Activated B cell treated with CpG ODN at 0.5 μM for 24 hours (primary cell): ENCODE measurements at regions not wholly inside any gene's neighbourhood (a gene's known extent, or its start where the extent isn't known, plus 50 kb on each side); places are given as distances from the start of the nearest gene placed in this dataset.

ENCODE experiments used
- ATAC-seq: fragments of 200-7000 bp; cut with Tn5 transposase; one replicate; pipeline ENCODE4 v1.10.0; 2021; ENCODE audit warnings: low read depth, mild to moderate bottlenecking, moderate library complexity
- CTCF ChIA-PET: fragments of 350-600 bp; sonication (Branson Sonifier 250); formaldehyde crosslinking; loops from one replicate; lab custom pipeline; 2021; ENCODE audit warnings: antibody characterized with exemption; lab: Charles Lee
- POLR2A ChIA-PET: fragments of 350-600 bp; sonication (Branson Sonifier 250); formaldehyde crosslinking; loops from one replicate; lab custom pipeline; 2021; ENCODE audit warnings: antibody characterized with exemption; lab: Charles Lee
- DNase-seq: peaks from one replicate; pipeline ENCODE4 v3.0.0; 2022
- H3K27ac Mint-ChIP-seq: one replicate; pipeline ENCODE4 v1.8.0; 2020; ENCODE audit warnings: mixed read lengths
- H3K27me3 Mint-ChIP-seq: one replicate; pipeline ENCODE4 v1.8.0; 2021; ENCODE audit warnings: mixed read lengths
- H3K36me3 Mint-ChIP-seq: one replicate; pipeline ENCODE4 v1.8.0; 2021; ENCODE audit warnings: low read depth, mixed read lengths
- H3K4me1 Mint-ChIP-seq: one replicate; pipeline ENCODE4 v1.8.0; 2021; ENCODE audit warnings: mixed read lengths
- H3K4me3 Mint-ChIP-seq: one replicate; pipeline ENCODE4 v1.8.0; 2020; ENCODE audit warnings: mild to moderate bottlenecking, mixed read lengths
- H3K9me3 Mint-ChIP-seq: one replicate; pipeline ENCODE4 v1.8.0; 2020; ENCODE audit warnings: mixed read lengths
- intact Hi-C: fragments of 100-400 bp; cut with micrococcal nuclease; formaldehyde crosslinking; loops from one replicate; pipeline ENCODE4 v1.15.1; 2024
- TF ChIP-seq, protein P1 (sequence below): fragments of 200-600 bp; IDR thresholded peaks from one replicate; pipeline ENCODE4 v1.8.0; 2022; ENCODE audit warnings: antibody characterized with exemption, mild to moderate bottlenecking

DNA sequence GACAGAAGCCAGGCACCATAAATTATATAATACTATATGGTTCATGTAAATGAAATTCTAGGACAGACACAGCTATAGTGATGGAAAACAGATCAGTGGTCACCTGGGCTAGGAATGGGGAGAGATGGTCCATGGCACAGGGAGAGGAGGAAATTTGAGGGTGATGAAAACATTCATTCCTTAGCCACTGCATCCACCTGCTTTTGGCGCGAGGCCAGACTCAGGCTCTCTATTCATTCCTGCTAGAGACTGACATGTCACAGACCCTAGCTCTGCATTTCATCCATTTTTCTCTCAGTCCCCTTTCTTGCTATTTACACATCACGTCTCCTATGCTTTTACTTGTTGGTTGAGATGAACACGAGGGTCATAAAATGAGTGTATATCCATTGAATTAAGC is 628.3 kb upstream of the SLC10A2 start:
- Mint-ChIP-seq H3K4me3 (no peak overlapping the region), H3K4me1 (no peaks in the 10 kb centered on the region), H3K36me3 (no peaks in the 10 kb centered on the region), H3K27ac (no peak overlapping the region), H3K27me3 (no peaks in the 10 kb centered on the region), H3K9me3 (no peaks in the 10 kb centered on the region)
- ATAC-seq (no peak), DNase-seq (no peak)
- POLR2A ChIA-PET: no interaction called here
- intact Hi-C loops: no loop called here
- TF ChIP-seq, protein P1, sequence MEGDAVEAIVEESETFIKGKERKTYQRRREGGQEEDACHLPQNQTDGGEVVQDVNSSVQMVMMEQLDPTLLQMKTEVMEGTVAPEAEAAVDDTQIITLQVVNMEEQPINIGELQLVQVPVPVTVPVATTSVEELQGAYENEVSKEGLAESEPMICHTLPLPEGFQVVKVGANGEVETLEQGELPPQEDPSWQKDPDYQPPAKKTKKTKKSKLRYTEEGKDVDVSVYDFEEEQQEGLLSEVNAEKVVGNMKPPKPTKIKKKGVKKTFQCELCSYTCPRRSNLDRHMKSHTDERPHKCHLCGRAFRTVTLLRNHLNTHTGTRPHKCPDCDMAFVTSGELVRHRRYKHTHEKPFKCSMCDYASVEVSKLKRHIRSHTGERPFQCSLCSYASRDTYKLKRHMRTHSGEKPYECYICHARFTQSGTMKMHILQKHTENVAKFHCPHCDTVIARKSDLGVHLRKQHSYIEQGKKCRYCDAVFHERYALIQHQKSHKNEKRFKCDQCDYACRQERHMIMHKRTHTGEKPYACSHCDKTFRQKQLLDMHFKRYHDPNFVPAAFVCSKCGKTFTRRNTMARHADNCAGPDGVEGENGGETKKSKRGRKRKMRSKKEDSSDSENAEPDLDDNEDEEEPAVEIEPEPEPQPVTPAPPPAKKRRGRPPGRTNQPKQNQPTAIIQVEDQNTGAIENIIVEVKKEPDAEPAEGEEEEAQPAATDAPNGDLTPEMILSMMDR: no peak
- CTCF ChIA-PET: no interaction called here

DNA sequence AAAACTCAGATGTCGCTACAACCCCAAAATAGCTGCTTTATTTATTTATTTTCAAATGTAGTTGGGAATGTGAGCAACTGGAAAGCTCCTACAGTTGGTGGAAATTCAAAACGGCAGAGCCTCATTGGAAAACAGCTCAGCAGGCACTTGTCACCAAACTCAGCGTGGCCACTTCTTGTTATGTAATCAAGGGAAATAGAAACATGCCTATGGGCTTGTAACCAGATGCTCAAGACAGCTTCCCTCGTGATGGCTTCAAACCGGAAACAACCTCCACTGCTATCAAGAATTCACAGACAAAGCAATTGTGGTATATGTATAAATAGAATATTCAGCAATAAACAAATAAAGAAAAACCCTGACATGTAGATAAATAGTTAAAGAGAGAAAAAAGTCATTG is 627.8 kb upstream of the SLC10A2 start:
- Mint-ChIP-seq H3K27me3 (no peaks in the 10 kb centered on the region), H3K4me1 (no peaks in the 10 kb centered on the region), H3K9me3 (peaks cover under 1% of the 10 kb centered on the region), H3K4me3 (no peak overlapping the region), H3K27ac (no peak overlapping the region), H3K36me3 (no peaks in the 10 kb centered on the region)
- TF ChIP-seq, protein P1: no peak
- DNase-seq (no peak), ATAC-seq (no peak)
- ChIA-PET CTCF (no interaction called here), POLR2A (no interaction called here)
- intact Hi-C loops: no loop called here

DNA sequence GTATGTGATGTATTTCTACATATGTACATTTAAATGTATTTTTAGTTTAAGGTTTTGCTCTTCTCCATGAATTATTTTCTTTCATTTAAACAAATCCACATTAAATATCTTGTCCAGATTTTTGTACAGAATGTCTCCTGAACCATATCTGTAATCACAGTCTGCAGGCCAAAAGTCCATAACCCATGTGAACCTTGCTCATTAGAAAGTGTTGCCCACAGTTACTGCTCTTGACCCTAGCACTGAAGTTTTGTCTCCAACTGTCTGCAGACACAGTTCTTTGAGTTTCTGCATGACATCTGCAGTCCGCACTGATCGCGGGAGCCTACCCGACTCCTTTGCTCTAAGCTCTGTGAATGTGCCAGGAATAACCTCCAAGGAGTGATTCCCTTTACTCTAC is 626.2 kb upstream of the SLC10A2 start:
- intact Hi-C loops: no loop called here
- no peak overlapping the region for H3K27ac Mint-ChIP-seq
- DNase-seq (no peak), ATAC-seq (no peak)
- H3K27me3 Mint-ChIP-seq: no peaks in the 10 kb centered on the region
- ChIA-PET CTCF (no interaction called here), POLR2A (no interaction called here)
- no peak overlapping the region for H3K4me3 Mint-ChIP-seq
- peaks cover 1% of the 10 kb centered on the region for H3K9me3 Mint-ChIP-seq
- H3K4me1 Mint-ChIP-seq: no peaks in the 10 kb centered on the region
- H3K36me3 Mint-ChIP-seq: no peaks in the 10 kb centered on the region
- TF ChIP-seq, protein P1: no peak

DNA sequence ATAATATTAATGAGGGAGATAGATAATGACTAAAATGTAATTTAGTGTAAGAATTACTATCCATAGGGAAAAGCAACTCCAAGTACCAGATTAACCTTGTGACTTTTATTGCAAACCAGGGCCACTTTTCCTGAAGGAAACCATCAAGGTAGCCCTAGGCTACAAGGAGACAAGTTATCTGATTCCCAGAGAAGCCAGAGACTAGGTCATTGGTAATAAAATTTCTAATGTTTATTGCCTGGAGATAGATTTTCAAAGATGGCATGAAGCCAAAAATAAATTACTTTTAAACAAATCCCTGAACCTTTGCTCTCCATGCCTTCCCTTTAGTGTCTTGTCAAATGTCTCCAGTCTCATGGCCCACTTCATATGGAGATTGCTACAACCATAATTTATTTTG is 610.1 kb upstream of the SLC10A2 start:
- Mint-ChIP-seq H3K27me3 (no peaks in the 10 kb centered on the region), H3K9me3 (no peaks in the 10 kb centered on the region), H3K4me3 (no peak overlapping the region), H3K27ac (no peak overlapping the region), H3K36me3 (no peaks in the 10 kb centered on the region), H3K4me1 (no peaks in the 10 kb centered on the region)
- CTCF ChIA-PET: no interaction called here
- ATAC-seq (no peak), DNase-seq (no peak)
- intact Hi-C loops: no loop called here
- TF ChIP-seq, protein P1: no peak
- POLR2A ChIA-PET: no interaction called here

DNA sequence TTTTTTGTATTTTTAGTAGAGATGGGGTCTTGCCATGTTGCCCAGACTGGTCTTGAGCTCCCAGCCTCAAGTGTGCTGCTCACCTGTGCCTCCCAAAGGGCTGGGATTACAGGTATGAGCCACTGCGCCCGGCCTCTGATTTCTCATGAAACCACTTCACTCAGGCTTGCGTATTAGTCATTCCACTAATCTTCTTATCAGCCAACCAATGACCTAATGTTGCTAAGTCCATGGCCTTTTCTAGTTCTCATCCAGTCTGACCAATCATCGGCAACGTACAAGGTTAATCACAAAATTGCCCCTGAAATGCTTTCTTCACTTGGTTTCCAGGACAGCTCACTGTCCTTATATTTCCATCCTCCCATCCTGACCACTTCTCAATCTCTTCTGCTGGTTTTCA is 605.3 kb upstream of the SLC10A2 start:
- no peak overlapping the region for H3K27ac Mint-ChIP-seq
- no peak for ATAC-seq
- CTCF ChIA-PET: no interaction called here

More for the DNA sequence above, 605.3 kb upstream of the SLC10A2 start:
- DNase-seq: no peak
- POLR2A ChIA-PET: no interaction called here
- no peaks in the 10 kb centered on the region for H3K36me3 Mint-ChIP-seq
- no peaks in the 10 kb centered on the region for H3K27me3 Mint-ChIP-seq
- H3K4me3 Mint-ChIP-seq: no peak overlapping the region
- TF ChIP-seq, protein P1: no peak
- H3K4me1 Mint-ChIP-seq: no peaks in the 10 kb centered on the region
- intact Hi-C loops: no loop called here
- no peaks in the 10 kb centered on the region for H3K9me3 Mint-ChIP-seq
